ENCODE measurements at regions not wholly inside any gene's neighbourhood (a gene's known extent, or its start where the extent isn't known, plus 50 kb on each side); places are given as distances from the start of the nearest gene placed in this dataset.

- DNase-seq, result peak; percentile 4
Observed at GRCh38 chr20:63057171-63058117, 50.7 kb upstream of the BHLHE23 start.

GRCh38 chr20:63056236-63057170 is 49.7 kb upstream of the BHLHE23 start:
- peak; percentile 4 for DNase-seq

All from muscle of arm (tissue), 1 donor.